ENCODE measurements at regions not wholly inside any gene's neighbourhood (a gene's known extent, or its start where the extent isn't known, plus 50 kb on each side); places are given as distances from the start of the nearest gene placed in this dataset.

DNA sequence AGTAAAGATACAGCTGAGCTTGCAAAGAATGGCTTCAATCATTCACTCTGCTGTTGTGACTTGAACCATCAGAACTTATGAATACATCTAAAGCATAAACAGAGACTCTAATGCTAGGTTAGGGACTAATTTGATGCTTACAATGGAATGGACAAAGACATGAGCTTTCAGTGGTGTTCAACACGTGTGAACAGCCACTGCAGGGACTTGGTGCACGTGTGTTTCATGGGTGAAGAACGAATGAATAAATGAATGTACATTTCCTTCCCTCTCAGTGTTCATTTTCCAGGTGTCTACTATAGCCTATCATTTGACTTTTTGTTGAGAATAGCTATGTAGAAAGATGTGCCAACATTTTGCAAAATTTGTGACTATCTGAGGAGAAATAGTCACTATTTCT lies 98.3 kb downstream of the VIP start:
- TF ChIP-seq, protein P1, sequence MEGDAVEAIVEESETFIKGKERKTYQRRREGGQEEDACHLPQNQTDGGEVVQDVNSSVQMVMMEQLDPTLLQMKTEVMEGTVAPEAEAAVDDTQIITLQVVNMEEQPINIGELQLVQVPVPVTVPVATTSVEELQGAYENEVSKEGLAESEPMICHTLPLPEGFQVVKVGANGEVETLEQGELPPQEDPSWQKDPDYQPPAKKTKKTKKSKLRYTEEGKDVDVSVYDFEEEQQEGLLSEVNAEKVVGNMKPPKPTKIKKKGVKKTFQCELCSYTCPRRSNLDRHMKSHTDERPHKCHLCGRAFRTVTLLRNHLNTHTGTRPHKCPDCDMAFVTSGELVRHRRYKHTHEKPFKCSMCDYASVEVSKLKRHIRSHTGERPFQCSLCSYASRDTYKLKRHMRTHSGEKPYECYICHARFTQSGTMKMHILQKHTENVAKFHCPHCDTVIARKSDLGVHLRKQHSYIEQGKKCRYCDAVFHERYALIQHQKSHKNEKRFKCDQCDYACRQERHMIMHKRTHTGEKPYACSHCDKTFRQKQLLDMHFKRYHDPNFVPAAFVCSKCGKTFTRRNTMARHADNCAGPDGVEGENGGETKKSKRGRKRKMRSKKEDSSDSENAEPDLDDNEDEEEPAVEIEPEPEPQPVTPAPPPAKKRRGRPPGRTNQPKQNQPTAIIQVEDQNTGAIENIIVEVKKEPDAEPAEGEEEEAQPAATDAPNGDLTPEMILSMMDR (IDR thresholded peaks at IDR 0.05): no peak
- no peak for TF ChIP-seq POLR2A (IDR thresholded peaks at IDR 0.05)
